SK-N-SH (cell line): ENCODE measurements at regions not wholly inside any gene's neighbourhood (a gene's known extent, or its start where the extent isn't known, plus 50 kb on each side); places are given as distances from the start of the nearest gene placed in this dataset.

Experiments used
- CTCF ChIA-PET: fragments of 300-600, 350-600 bp; formaldehyde crosslinking; extraction: SDS; loops from one replicate; lab custom pipeline; 2021; lab: Yijun Ruan, JAX
- POLR2A ChIA-PET: fragments of 350-600 bp; sonication (Branson Sonifier 250); formaldehyde crosslinking; extraction: SDS; loops from one replicate; lab custom pipeline; 2020; ENCODE audit warnings: antibody characterized with exemption, inconsistent platforms; lab: Yijun Ruan, JAX
- DNase-seq: peaks from one replicate; pipeline ENCODE4 v3.0.0; 2012
- H2AFZ ChIP-seq: fragments of 200-600 bp; sonication (generic); 2 replicates; pipeline ENCODE4 v1.8.1; 2016; ENCODE audit warnings: antibody characterized with exemption, mild to moderate bottlenecking, low read depth
- H3F3A ChIP-seq: fragments of 200-600 bp; sonication (generic); replicated peaks from 2 replicates; pipeline ENCODE3; 2016; ENCODE audit warnings: antibody characterized with exemption, mild to moderate bottlenecking; ENCODE audit not compliant: insufficient read depth
- H3K27ac ChIP-seq, 2 experiments: fragments of 200-500 bp in 1 of 2; fragments of 200-600 bp in 1 of 2; sonication (Bioruptor generic) in 1 of 2; sonication (generic), shearing (Covaris generic) in 1 of 2; 2 replicates each; pipeline versions ENCODE4 v1.5.1 to v1.6.1; 2014 to 2016; ENCODE audit warnings: low read depth in 2 of 2, inconsistent platforms in 1 of 2, low read length in 1 of 2, mild to moderate bottlenecking in 1 of 2, mixed read lengths in 1 of 2
- H3K27me3 ChIP-seq: fragments of 200-600 bp; sonication (generic), shearing (Covaris generic); 2 replicates; pipeline ENCODE4 v1.6.1; 2016; ENCODE audit warnings: mixed run types; ENCODE audit not compliant: insufficient read depth
- H3K36me3 ChIP-seq, 2 experiments: fragments of 200-500 bp in 1 of 2; fragments of 200-600 bp in 1 of 2; sonication (Bioruptor generic) in 1 of 2; sonication (generic) in 1 of 2; replicated peaks in 1 of 2; 2 replicates each; pipeline versions ENCODE3 to v1.5.1; 2014 to 2016; ENCODE audit warnings: low read length in 1 of 2, mild to moderate bottlenecking in 1 of 2; ENCODE audit not compliant: insufficient read depth in 2 of 2, control insufficient read depth in 1 of 2
- H3K4me1 ChIP-seq, 2 experiments: fragments of 200-500 bp in 1 of 2; fragments of 200-600 bp in 1 of 2; sonication (Bioruptor generic) in 1 of 2; sonication (generic), shearing (Covaris generic) in 1 of 2; 2 replicates each; pipeline versions ENCODE4 v1.5.1 to v1.6.1; 2014 to 2016; ENCODE audit warnings: low read depth in 1 of 2, low read length in 1 of 2, mixed run types in 1 of 2; ENCODE audit not compliant: insufficient read depth in 2 of 2, control insufficient read depth in 1 of 2
- H3K4me2 ChIP-seq: fragments of 200-600 bp; sonication (generic), shearing (Covaris generic); 2 replicates; pipeline ENCODE4 v1.6.1; 2017; ENCODE audit warnings: mixed run types
- H3K4me3 ChIP-seq, 2 experiments: fragments of 200-500 bp in 1 of 2; fragments of 200-600 bp in 1 of 2; sonication (Bioruptor generic) in 1 of 2; sonication (generic), shearing (Covaris generic) in 1 of 2; 2 replicates each; pipeline versions ENCODE4 v1.5.1 to v1.8.1; 2014 to 2016; ENCODE audit warnings: low read depth in 2 of 2, inconsistent platforms in 1 of 2, low read length in 1 of 2, mild to moderate bottlenecking in 1 of 2, mixed read lengths in 1 of 2, moderate library complexity in 1 of 2
- H3K79me2 ChIP-seq: fragments of 200-600 bp; sonication (generic); 2 replicates; pipeline ENCODE4 v1.8.1; 2017; ENCODE audit warnings: mild to moderate bottlenecking; ENCODE audit not compliant: insufficient read depth
- H3K9ac ChIP-seq: fragments of 200-600 bp; sonication (generic); 2 replicates; pipeline ENCODE4 v1.6.1; 2017; ENCODE audit warnings: mixed run types
- H3K9me2 ChIP-seq: fragments of 200-600 bp; sonication (generic); 2 replicates; pipeline ENCODE4 v1.6.1; 2017; ENCODE audit warnings: mixed run types
- H3K9me3 ChIP-seq: fragments of 200-600 bp; sonication (generic); 2 replicates; pipeline ENCODE4 v1.6.1; 2017; ENCODE audit warnings: mixed run types, mild to moderate bottlenecking, moderate library complexity
- H4K20me1 ChIP-seq: fragments of 200-600 bp; sonication (generic); 2 replicates; pipeline ENCODE4 v1.6.1; 2017; ENCODE audit warnings: mild to moderate bottlenecking, mixed run types; ENCODE audit not compliant: insufficient read depth
- CHD2 ChIP-seq: fragments of 150-350 bp; IDR thresholded peaks from 2 replicates; pipeline ENCODE4 v1.6.1; 2018; ENCODE audit warnings: low read length; ENCODE audit not compliant: partially characterized antibody
- CTCF ChIP-seq: fragments of 200-600 bp; sonication (generic); IDR thresholded peaks from 2 replicates; pipeline ENCODE4 v1.6.1; 2017; ENCODE audit warnings: antibody characterized with exemption, mild to moderate bottlenecking, moderate library complexity
- EZH2phosphoT487 ChIP-seq: fragments of 200-600 bp; sonication (generic); IDR thresholded peaks from 2 replicates; pipeline ENCODE4 v1.6.1; 2017; ENCODE audit warnings: low read depth, mixed run types, mild to moderate bottlenecking, antibody characterized with exemption, moderate library complexity, borderline replicate concordance
- FOSL2 ChIP-seq: IDR thresholded peaks from 2 replicates; pipeline ENCODE4 v1.4.0; 2012; ENCODE audit warnings: low read depth, mild to moderate bottlenecking, moderate library complexity, borderline replicate concordance
- JUND ChIP-seq: IDR thresholded peaks from 2 replicates; pipeline ENCODE4 v1.4.0; 2012
- NFIC ChIP-seq: IDR thresholded peaks from 2 replicates; pipeline ENCODE4 v1.4.0; 2012; ENCODE audit warnings: borderline replicate concordance
- PBX3 ChIP-seq: IDR thresholded peaks from 2 replicates; pipeline ENCODE4; 2012
- POLR2AphosphoS5 ChIP-seq: IDR thresholded peaks from 2 replicates; pipeline ENCODE4 v1.6.1; 2012; ENCODE audit warnings: low read depth, low read length
- RAD21 ChIP-seq: IDR thresholded peaks from 2 replicates; pipeline ENCODE4 v1.6.1; 2012; ENCODE audit warnings: mild to moderate bottlenecking, low read length
- RXRA ChIP-seq: IDR thresholded peaks from 2 replicates; pipeline ENCODE4 v1.4.0; 2012; ENCODE audit warnings: low read depth, mild to moderate bottlenecking, borderline replicate concordance
- SIN3A ChIP-seq: IDR thresholded peaks from 2 replicates; pipeline ENCODE4 v1.6.1; 2012; ENCODE audit warnings: low read depth, mild to moderate bottlenecking, low read length, moderate library complexity, borderline replicate concordance
- SMC3 ChIP-seq: IDR thresholded peaks from 2 replicates; pipeline ENCODE4 v1.6.1; 2012; ENCODE audit warnings: low read depth, low read length, improper control_type of control experiment
- TCF12 ChIP-seq: IDR thresholded peaks from 2 replicates; pipeline ENCODE4 v1.4.0; 2012
- TEAD4 ChIP-seq: IDR thresholded peaks from 2 replicates; pipeline ENCODE4 v1.4.0; 2012; ENCODE audit warnings: mild to moderate bottlenecking, borderline replicate concordance; ENCODE audit not compliant: insufficient read depth
- USF1 ChIP-seq: IDR thresholded peaks from 2 replicates; pipeline ENCODE4 v1.4.0; 2012; ENCODE audit warnings: low read depth, borderline replicate concordance
- WGBS: methylation state at CpG from one replicate; pipeline ENCODE4 v1.1.6; 2017; ENCODE audit warnings: low lambda C conversion rate; 5-methylcytosine and 5-hydroxymethylcytosine counted together
- TF ChIP-seq, protein P1 (sequence below): fragments of 150-350 bp; IDR thresholded peaks from 2 replicates; pipeline ENCODE4 v1.6.1; 2017; ENCODE audit warnings: antibody characterized with exemption, low read length, low read depth, borderline replicate concordance
- TF ChIP-seq, protein P2 (sequence below): IDR thresholded peaks from 2 replicates; pipeline ENCODE4 v1.6.1; 2012; ENCODE audit warnings: mild to moderate bottlenecking, low read depth, low read length, moderate library complexity

- TF ChIP-seq CTCF (no peak), RXRA (no peak), CHD2 (no peak), POLR2AphosphoS5 (no peak), PBX3 (no peak), TEAD4 (no peak), TCF12 (no peak)
- TF ChIP-seq, protein P1, sequence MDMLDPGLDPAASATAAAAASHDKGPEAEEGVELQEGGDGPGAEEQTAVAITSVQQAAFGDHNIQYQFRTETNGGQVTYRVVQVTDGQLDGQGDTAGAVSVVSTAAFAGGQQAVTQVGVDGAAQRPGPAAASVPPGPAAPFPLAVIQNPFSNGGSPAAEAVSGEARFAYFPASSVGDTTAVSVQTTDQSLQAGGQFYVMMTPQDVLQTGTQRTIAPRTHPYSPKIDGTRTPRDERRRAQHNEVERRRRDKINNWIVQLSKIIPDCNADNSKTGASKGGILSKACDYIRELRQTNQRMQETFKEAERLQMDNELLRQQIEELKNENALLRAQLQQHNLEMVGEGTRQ = no peak
- TF ChIP-seq, protein P2, sequence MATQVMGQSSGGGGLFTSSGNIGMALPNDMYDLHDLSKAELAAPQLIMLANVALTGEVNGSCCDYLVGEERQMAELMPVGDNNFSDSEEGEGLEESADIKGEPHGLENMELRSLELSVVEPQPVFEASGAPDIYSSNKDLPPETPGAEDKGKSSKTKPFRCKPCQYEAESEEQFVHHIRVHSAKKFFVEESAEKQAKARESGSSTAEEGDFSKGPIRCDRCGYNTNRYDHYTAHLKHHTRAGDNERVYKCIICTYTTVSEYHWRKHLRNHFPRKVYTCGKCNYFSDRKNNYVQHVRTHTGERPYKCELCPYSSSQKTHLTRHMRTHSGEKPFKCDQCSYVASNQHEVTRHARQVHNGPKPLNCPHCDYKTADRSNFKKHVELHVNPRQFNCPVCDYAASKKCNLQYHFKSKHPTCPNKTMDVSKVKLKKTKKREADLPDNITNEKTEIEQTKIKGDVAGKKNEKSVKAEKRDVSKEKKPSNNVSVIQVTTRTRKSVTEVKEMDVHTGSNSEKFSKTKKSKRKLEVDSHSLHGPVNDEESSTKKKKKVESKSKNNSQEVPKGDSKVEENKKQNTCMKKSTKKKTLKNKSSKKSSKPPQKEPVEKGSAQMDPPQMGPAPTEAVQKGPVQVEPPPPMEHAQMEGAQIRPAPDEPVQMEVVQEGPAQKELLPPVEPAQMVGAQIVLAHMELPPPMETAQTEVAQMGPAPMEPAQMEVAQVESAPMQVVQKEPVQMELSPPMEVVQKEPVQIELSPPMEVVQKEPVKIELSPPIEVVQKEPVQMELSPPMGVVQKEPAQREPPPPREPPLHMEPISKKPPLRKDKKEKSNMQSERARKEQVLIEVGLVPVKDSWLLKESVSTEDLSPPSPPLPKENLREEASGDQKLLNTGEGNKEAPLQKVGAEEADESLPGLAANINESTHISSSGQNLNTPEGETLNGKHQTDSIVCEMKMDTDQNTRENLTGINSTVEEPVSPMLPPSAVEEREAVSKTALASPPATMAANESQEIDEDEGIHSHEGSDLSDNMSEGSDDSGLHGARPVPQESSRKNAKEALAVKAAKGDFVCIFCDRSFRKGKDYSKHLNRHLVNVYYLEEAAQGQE = no peak
These were observed 200.3 kb upstream of the GALNTL6 start (continued) for GRCh38 chr4:171612907-171613306.

DNA sequence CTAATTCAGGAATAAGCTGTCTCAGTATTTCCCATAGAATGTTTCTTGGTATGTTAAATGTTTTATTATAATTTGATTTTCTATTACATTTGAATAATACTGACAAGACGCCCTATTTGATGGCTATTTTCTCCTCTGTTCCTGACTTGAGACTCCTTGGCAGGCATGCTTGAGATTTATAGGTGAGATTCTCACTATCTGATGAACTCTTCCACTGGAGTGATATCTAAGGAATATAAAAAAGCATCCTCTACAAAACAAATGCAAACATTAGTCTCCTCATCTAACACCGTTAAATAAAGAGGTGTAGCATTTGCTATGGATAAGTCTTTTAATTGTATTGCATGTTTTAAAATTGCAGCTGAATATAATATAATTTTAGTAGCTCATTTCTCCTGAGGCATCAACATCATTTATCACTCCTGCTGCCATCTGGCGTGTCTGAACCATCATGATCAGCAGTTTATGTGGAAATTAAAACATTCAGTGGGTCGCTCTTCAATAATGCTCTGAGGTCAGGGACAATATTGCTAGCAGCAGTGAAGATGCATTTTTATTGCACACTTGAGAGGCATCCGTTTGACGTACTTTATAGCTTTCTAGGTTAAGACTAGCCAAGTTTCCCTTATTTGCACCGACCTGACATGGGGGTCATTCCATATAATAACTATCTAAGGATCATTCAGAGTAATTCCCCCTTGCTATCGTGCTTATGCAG lies 210.4 kb upstream of the GALNTL6 start:
- no peaks in the 10 kb centered on the region for H3K4me1 ChIP-seq
- WGBS = 4% methylated on average over 8 of the region's 8 CpGs
- ChIA-PET CTCF (no interaction called here), POLR2A (no interaction called here)
- H4K20me1 ChIP-seq = no peaks in the 10 kb centered on the region
- no peak overlapping the region for H3K4me3 ChIP-seq
- no peaks in the 10 kb centered on the region for H3K9me2 ChIP-seq
- H3K9ac ChIP-seq = no peak overlapping the region
- H3K36me3 ChIP-seq = no peaks in the 10 kb centered on the region
- H3K9me3 ChIP-seq = no peaks in the 10 kb centered on the region
- H3K27me3 ChIP-seq = no peaks in the 10 kb centered on the region
- H3K4me2 ChIP-seq = no peak overlapping the region
- no peaks in the 10 kb centered on the region; the same call in 1 of the 2 replicates for H3K79me2 ChIP-seq
- no peak overlapping the region for H3K27ac ChIP-seq
- H2AFZ ChIP-seq = no peak overlapping the region
- no peak for DNase-seq
- no peaks in the 10 kb centered on the region for H3F3A ChIP-seq
- TF ChIP-seq USF1 (no peak), POLR2AphosphoS5 (no peak), SIN3A (no peak), SMC3 (no peak), JUND (no peak), RXRA (no peak), FOSL2 (no peak), NFIC (no peak), EZH2phosphoT487 (no peak), RAD21 (no peak), TCF12 (no peak)
- TF ChIP-seq, protein P1 = no peak
